ENCODE measurements at regions not wholly inside any gene's neighbourhood (a gene's known extent, or its start where the extent isn't known, plus 50 kb on each side); places are given as distances from the start of the nearest gene placed in this dataset.
"Not testable (repeated sequence)": the region's sequence is repeated elsewhere in the genome, so short reads cannot be mapped to it uniquely, and the experiment has no call there.

GRCh38 chr16:47872225-47872624, 283.6 kb downstream of the ABCC12 start:
- H3K4me3 ChIP-seq, result no peak overlapping the region
- intact Hi-C loops (cut with DNase I), result no loop called here
- no peak for DNase-seq (ENCODE audit: low spot score in 2 of 2)
- no peaks in the 10 kb centered on the region for H3K36me3 ChIP-seq
- no peak overlapping the region for H3K27ac ChIP-seq
- H3K4me1 ChIP-seq, result no peaks in the 10 kb centered on the region
- TF ChIP-seq, protein P1, sequence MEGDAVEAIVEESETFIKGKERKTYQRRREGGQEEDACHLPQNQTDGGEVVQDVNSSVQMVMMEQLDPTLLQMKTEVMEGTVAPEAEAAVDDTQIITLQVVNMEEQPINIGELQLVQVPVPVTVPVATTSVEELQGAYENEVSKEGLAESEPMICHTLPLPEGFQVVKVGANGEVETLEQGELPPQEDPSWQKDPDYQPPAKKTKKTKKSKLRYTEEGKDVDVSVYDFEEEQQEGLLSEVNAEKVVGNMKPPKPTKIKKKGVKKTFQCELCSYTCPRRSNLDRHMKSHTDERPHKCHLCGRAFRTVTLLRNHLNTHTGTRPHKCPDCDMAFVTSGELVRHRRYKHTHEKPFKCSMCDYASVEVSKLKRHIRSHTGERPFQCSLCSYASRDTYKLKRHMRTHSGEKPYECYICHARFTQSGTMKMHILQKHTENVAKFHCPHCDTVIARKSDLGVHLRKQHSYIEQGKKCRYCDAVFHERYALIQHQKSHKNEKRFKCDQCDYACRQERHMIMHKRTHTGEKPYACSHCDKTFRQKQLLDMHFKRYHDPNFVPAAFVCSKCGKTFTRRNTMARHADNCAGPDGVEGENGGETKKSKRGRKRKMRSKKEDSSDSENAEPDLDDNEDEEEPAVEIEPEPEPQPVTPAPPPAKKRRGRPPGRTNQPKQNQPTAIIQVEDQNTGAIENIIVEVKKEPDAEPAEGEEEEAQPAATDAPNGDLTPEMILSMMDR (IDR thresholded peaks at IDR 0.05), result no peak
- peaks cover 0 to 4% of the 10 kb centered on the region in 2 donors for H3K9me3 ChIP-seq
- H3K27me3 ChIP-seq, result no peaks in the 10 kb centered on the region

- TF ChIP-seq, protein P1 (IDR thresholded peaks at IDR 0.05), result no peak
Measured at GRCh38 chr16:47866423-47866822, 289.4 kb downstream of the ABCC12 start.

GRCh38 chr16:47865337-47865855, 290.4 kb downstream of the ABCC12 start:
- DNase-seq (ENCODE audit: low spot score in 2 of 2), result no peak
- Histone ChIP-seq H3K9me3 (peaks cover 0 to 4% of the 10 kb centered on the region in 2 donors), H3K4me1 (peaks cover 0 to 2% of the 10 kb centered on the region in 2 donors), H3K36me3 (no peaks in the 10 kb centered on the region), H3K27me3 (no peaks in the 10 kb centered on the region), H3K4me3 (no peak overlapping the region), H3K27ac (no peak overlapping the region)
- TF ChIP-seq, protein P1 (IDR thresholded peaks at IDR 0.05), result no peak
- intact Hi-C loops (cut with DNase I), result no loop called here

More at GRCh38 chr16:47866423-47866822, 289.4 kb downstream of the ABCC12 start:
- H3K9me3 ChIP-seq, result peaks cover 0 to 4% of the 10 kb centered on the region in 2 donors
- H3K27ac ChIP-seq, result no peak overlapping the region
- H3K4me3 ChIP-seq, result no peak overlapping the region
- H3K27me3 ChIP-seq, result no peaks in the 10 kb centered on the region
- peaks cover 0 to 2% of the 10 kb centered on the region in 2 donors for H3K4me1 ChIP-seq
- H3K36me3 ChIP-seq, result no peaks in the 10 kb centered on the region
- DNase-seq (ENCODE audit: low spot score in 2 of 2), result no peak
- intact Hi-C loops (cut with DNase I), result no loop called here

DNA sequence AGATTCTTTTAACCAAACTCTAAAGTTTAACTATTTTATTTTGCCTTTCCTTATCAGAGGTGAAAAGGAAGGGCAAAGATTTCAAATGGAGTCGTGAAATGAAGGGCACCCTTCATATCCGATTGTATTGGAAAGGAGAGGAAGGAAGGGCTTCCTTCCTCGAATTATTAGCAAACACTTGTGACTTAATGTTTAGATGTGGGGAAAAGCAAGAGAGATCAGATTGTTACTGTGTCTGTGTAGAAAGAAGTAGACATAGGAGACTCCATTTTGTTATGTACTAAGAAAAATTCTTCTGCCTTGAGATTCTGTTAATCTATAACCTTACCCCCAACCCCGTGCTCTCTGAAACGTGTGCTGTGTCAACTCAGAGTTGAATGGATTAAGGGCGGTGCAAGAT, 291.5 kb downstream of the ABCC12 start:
- H3K9me3 ChIP-seq; H3K4me1 ChIP-seq; H3K27me3 ChIP-seq; H3K4me3 ChIP-seq; H3K36me3 ChIP-seq; DNase-seq (ENCODE audit: low spot score in 2 of 2); H3K27ac ChIP-seq; intact Hi-C loops (cut with DNase I): not testable (repeated sequence)

DNA sequence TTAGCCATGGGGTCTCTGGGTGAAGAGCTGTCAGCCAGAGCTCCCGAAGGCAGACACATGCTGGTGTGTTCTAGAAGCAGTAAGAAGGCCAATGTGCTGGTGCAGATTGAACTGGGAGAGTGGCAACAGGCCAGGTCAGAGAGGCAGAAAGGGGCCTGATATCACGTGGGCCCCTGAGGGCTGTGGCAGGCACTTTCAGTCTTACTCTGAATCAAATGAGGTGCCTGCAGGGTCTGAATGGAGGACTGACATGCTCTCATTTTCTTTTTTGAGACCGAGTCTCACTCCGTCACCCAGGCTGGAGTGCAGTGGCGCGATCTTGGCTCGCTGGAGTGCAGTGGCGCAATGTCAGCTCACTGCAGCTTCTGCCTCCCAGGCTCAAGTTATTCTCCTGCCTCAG, 293.8 kb downstream of the ABCC12 start:
- no peak overlapping the region for H3K27ac ChIP-seq
- intact Hi-C loops (cut with DNase I), result no loop called here
- TF ChIP-seq, protein P1 (IDR thresholded peaks at IDR 0.05), result no peak
- H3K9me3 ChIP-seq, result no peaks in the 10 kb centered on the region
- H3K4me1 ChIP-seq, result peaks cover 0 to 2% of the 10 kb centered on the region in 2 donors
- H3K4me3 ChIP-seq, result no peak overlapping the region
- no peak for DNase-seq (ENCODE audit: low spot score in 2 of 2)
- H3K27me3 ChIP-seq, result no peaks in the 10 kb centered on the region
- no peaks in the 10 kb centered on the region for H3K36me3 ChIP-seq

DNA sequence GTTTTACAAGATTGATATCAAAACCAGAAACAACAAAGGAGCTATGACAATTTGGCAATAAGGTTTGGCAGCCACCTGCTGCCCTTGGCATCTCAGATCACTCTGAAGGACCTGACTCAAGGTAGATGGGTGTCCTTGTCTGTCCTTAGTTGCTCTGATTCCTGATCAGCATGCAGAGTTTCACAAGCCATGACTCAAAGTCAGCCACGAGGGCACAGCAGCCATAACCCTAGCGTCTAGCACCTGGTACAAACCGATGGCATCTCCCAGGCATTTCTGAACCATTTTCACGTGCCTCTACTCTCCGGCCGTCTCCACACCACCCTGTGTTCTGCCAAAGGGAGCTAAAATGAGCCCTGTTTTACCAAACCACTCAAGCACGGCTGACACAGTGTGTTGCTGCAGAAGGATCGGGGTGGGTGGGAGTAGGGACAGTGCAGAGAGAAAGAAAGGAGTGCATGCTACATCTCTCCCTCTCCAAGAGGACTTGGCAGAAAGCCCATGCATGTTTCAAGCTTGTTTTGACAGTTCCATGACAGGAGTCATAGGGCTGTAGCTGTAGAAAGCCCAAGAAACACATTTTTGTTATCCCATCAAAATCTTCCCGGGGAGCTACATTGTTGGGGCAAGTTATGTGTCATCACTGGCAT, 297.3 kb downstream of the ABCC12 start:
- no peak for DNase-seq (ENCODE audit: low spot score in 2 of 2)
- intact Hi-C loops (cut with DNase I), result no loop called here
- no peak overlapping the region for H3K27ac ChIP-seq
- no peak overlapping the region for H3K4me3 ChIP-seq
- no peaks in the 10 kb centered on the region for H3K4me1 ChIP-seq
- TF ChIP-seq, protein P1 (IDR thresholded peaks at IDR 0.05), result no peak
- no peaks in the 10 kb centered on the region for H3K27me3 ChIP-seq
- H3K9me3 ChIP-seq, result no peaks in the 10 kb centered on the region
- H3K36me3 ChIP-seq, result no peaks in the 10 kb centered on the region

Measured in ascending aorta (tissue), 2 donors.